SK-N-MC (cell line): ENCODE measurements at regions not wholly inside any gene's neighbourhood (a gene's known extent, or its start where the extent isn't known, plus 50 kb on each side); places are given as distances from the start of the nearest gene placed in this dataset.

Experiments used
- FOXP2 ChIP-seq: optimal IDR thresholded peaks from 2 replicates; pipeline ENCODE3; 2011; ENCODE audit warnings: mild to moderate bottlenecking, moderate library complexity; ENCODE audit not compliant: insufficient read depth; ENCODE audit errors: extremely low read length, control extremely low read depth
- POLR2AphosphoS5 ChIP-seq: IDR thresholded peaks from 2 replicates; pipeline ENCODE4 v1.6.1; 2012; ENCODE audit warnings: mild to moderate bottlenecking, low read depth, low read length, borderline replicate concordance

GRCh38 chr1:19006837-19007271, 50.4 kb upstream of the IFFO2 start:
- no peak for TF ChIP-seq POLR2AphosphoS5
- no peak for TF ChIP-seq FOXP2
